Astrocyte (in vitro differentiated cells and primary cell): ENCODE measurements at regions not wholly inside any gene's neighbourhood (a gene's known extent, or its start where the extent isn't known, plus 50 kb on each side); places are given as distances from the start of the nearest gene placed in this dataset.

ENCODE experiments used
- DNase-seq: peaks from one replicate; pipeline ENCODE4 v3.0.0-alpha.2; 2010; ENCODE audit warnings: low read depth
- FAIRE-seq: peaks from 2 replicates; lab custom pipeline; 2011; peaks lifted over from hg19 to GRCh38; lab: Jason Lieb, UNC
- H2AFZ ChIP-seq: 2 replicates; pipeline ENCODE4 v1.6.0; 2012; ENCODE audit warnings: low read depth, low read length, inconsistent platforms
- H3K27ac ChIP-seq: 2 replicates; pipeline ENCODE4 v1.5.1; 2011; ENCODE audit warnings: low read depth, low read length, inconsistent platforms
- H3K27me3 ChIP-seq: 2 replicates; pipeline ENCODE4 v1.6.0; 2011; ENCODE audit warnings: low read length, inconsistent platforms; ENCODE audit not compliant: insufficient read depth
- H3K36me3 ChIP-seq: 2 replicates; pipeline ENCODE4 v1.5.1; 2011; ENCODE audit warnings: low read length, inconsistent platforms; ENCODE audit not compliant: insufficient read depth
- H3K4me1 ChIP-seq: 2 replicates; pipeline ENCODE4 v1.5.1; 2011; ENCODE audit warnings: low read length, inconsistent platforms; ENCODE audit not compliant: insufficient read depth
- H3K4me2 ChIP-seq: 2 replicates; pipeline ENCODE4 v1.6.0; 2012; ENCODE audit warnings: low read length, inconsistent platforms
- H3K4me3 ChIP-seq: 2 replicates; pipeline ENCODE4 v1.5.1; 2011; ENCODE audit warnings: low read depth, mild to moderate bottlenecking, low read length, inconsistent platforms; ENCODE audit not compliant: insufficient read depth
- H3K79me2 ChIP-seq: 2 replicates; pipeline ENCODE4 v1.6.0; 2012; ENCODE audit warnings: mild to moderate bottlenecking, low read length, inconsistent platforms; ENCODE audit not compliant: insufficient read depth
- H3K9ac ChIP-seq: 2 replicates; pipeline ENCODE4 v1.6.0; 2012; ENCODE audit warnings: mild to moderate bottlenecking, low read length, inconsistent platforms
- H3K9me3 ChIP-seq: 2 replicates; pipeline ENCODE4 v1.5.1; 2012; ENCODE audit warnings: low read depth, mild to moderate bottlenecking, low read length, inconsistent platforms; ENCODE audit not compliant: insufficient read depth
- H4K20me1 ChIP-seq: 2 replicates; pipeline ENCODE4 v1.6.0; 2012; ENCODE audit warnings: low read length, inconsistent platforms; ENCODE audit not compliant: insufficient read depth
- H3K27ac Mint-ChIP-seq: one replicate; pipeline ENCODE4 v1.8.0; 2021; ENCODE audit warnings: mild to moderate bottlenecking, mixed read lengths; ENCODE audit not compliant: unreplicated experiment
- H3K27me3 Mint-ChIP-seq: one replicate; pipeline ENCODE4 v1.8.0; 2021; ENCODE audit warnings: low read depth, mixed read lengths; ENCODE audit not compliant: unreplicated experiment
- H3K36me3 Mint-ChIP-seq: one replicate; pipeline ENCODE4 v1.8.0; 2021; ENCODE audit warnings: low read depth, mixed read lengths; ENCODE audit not compliant: unreplicated experiment
- H3K4me1 Mint-ChIP-seq: one replicate; pipeline ENCODE4 v1.8.0; 2021; ENCODE audit warnings: low read depth, mixed read lengths; ENCODE audit not compliant: unreplicated experiment
- H3K4me3 Mint-ChIP-seq: one replicate; pipeline ENCODE4 v1.8.0; 2021; ENCODE audit warnings: mild to moderate bottlenecking, moderate library complexity, mixed read lengths; ENCODE audit not compliant: unreplicated experiment
- H3K9me3 Mint-ChIP-seq: one replicate; pipeline ENCODE4 v1.8.0; 2021; ENCODE audit warnings: mild to moderate bottlenecking, mixed read lengths; ENCODE audit not compliant: unreplicated experiment
- EZH2 ChIP-seq: IDR thresholded peaks from 2 replicates; pipeline ENCODE4 v1.6.1; 2012; ENCODE audit warnings: mild to moderate bottlenecking, low read length, inconsistent platforms; ENCODE audit not compliant: insufficient read depth
- TF ChIP-seq, protein P1 (sequence below): IDR thresholded peaks from 2 replicates; pipeline ENCODE4 v1.5.1; 2011; ENCODE audit warnings: low read depth, mild to moderate bottlenecking, inconsistent platforms, low read length, moderate library complexity; ENCODE audit not compliant: insufficient read depth

DNA sequence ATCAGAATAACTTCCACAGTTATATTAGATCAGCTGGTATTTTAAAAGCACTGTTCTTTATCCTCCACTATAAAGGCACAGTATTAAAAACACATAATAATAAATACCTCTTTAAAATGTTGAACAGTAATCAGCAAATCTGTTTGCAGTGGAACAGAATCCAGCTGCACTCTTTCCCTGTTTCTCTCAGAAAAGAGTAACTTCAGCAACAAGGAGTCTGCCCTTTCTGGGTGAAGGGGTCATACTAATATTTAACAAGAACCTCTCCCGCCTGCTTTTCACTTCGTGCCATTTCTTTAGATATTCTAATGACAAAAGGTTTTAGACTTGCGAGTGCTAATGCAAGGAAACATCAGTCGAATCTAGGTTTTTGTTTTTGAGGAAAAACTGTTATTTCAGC, 194.2 kb upstream of the FMN2 start:
- no peak overlapping the region for H3K27ac ChIP-seq
- no peaks in the 10 kb centered on the region for H3K36me3 Mint-ChIP-seq
- H3K9ac ChIP-seq = no peak overlapping the region
- H3K27ac Mint-ChIP-seq = no peak overlapping the region
- no peaks in the 10 kb centered on the region for H3K79me2 ChIP-seq
- H3K27me3 Mint-ChIP-seq = no peaks in the 10 kb centered on the region
- no peaks in the 10 kb centered on the region for H3K27me3 ChIP-seq
- peaks cover 1% of the 10 kb centered on the region for H3K4me1 Mint-ChIP-seq
- no peaks in the 10 kb centered on the region for H3K36me3 ChIP-seq
- FAIRE-seq (no peak), DNase-seq (no peak)
- no peaks in the 10 kb centered on the region for H4K20me1 ChIP-seq
- TF ChIP-seq, protein P1, sequence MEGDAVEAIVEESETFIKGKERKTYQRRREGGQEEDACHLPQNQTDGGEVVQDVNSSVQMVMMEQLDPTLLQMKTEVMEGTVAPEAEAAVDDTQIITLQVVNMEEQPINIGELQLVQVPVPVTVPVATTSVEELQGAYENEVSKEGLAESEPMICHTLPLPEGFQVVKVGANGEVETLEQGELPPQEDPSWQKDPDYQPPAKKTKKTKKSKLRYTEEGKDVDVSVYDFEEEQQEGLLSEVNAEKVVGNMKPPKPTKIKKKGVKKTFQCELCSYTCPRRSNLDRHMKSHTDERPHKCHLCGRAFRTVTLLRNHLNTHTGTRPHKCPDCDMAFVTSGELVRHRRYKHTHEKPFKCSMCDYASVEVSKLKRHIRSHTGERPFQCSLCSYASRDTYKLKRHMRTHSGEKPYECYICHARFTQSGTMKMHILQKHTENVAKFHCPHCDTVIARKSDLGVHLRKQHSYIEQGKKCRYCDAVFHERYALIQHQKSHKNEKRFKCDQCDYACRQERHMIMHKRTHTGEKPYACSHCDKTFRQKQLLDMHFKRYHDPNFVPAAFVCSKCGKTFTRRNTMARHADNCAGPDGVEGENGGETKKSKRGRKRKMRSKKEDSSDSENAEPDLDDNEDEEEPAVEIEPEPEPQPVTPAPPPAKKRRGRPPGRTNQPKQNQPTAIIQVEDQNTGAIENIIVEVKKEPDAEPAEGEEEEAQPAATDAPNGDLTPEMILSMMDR = no peak
- TF ChIP-seq EZH2 = no peak
- H2AFZ ChIP-seq = no peak overlapping the region
- peaks cover 2% of the 10 kb centered on the region for H3K9me3 ChIP-seq
- no peaks in the 10 kb centered on the region for H3K4me1 ChIP-seq
- H3K4me3 Mint-ChIP-seq = no peak overlapping the region
- H3K4me3 ChIP-seq = no peak overlapping the region
- H3K9me3 Mint-ChIP-seq = no peaks in the 10 kb centered on the region
- H3K4me2 ChIP-seq = no peak overlapping the region

DNA sequence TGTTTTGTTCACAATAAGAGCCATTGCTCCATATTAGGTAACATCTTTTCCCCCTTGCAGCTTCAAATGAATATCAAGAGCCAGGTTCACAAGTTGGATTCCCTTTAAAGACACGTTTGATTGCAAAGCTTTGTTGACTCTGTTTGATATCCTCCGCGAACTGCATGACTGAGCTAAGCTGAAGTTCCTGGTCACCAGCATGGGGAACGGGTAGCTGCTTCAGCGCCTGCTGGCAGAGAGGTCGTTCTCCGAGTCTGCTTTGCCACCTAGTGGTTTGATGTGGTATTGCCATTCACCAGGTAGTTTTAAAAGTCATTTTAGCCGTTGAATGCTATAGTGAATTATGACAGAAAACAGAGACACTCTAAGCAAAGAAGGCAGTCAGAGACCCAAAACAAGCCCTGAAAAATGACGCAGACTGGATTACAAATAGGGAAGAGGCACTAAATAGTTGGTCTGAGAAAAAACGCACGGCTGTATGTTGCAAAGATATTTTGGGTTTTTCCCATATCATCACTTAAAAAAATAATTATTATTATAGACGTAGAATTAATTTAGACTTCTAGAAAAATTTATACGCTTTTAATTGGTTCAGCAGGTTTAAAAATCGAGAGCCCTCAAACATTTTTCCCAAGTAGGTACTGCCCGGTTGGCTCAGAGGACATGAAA, 193.5 kb upstream of the FMN2 start:
- H3K9me3 ChIP-seq = peaks cover 2% of the 10 kb centered on the region
- no peaks in the 10 kb centered on the region for H4K20me1 ChIP-seq
- FAIRE-seq = peak; percentile 89
- no peak overlapping the region for H3K9ac ChIP-seq
- H3K27ac ChIP-seq = no peak overlapping the region
- H3K27me3 ChIP-seq = no peaks in the 10 kb centered on the region
- no peaks in the 10 kb centered on the region for H3K36me3 Mint-ChIP-seq
- peak overlapping the region; percentile 64 for H2AFZ ChIP-seq
- H3K4me2 ChIP-seq = peak overlapping the region; percentile 65
- H3K9me3 Mint-ChIP-seq = no peaks in the 10 kb centered on the region
- no peaks in the 10 kb centered on the region for H3K4me1 Mint-ChIP-seq
- no peaks in the 10 kb centered on the region for H3K36me3 ChIP-seq
- peak; percentile 57 for DNase-seq
- no peaks in the 10 kb centered on the region for H3K27me3 Mint-ChIP-seq
- no peak overlapping the region for H3K4me3 ChIP-seq
- TF ChIP-seq EZH2 = no peak
- TF ChIP-seq, protein P1 = peak; percentile 99
- H3K4me1 ChIP-seq = no peaks in the 10 kb centered on the region
- H3K79me2 ChIP-seq = no peaks in the 10 kb centered on the region
- H3K27ac Mint-ChIP-seq = peak overlapping the region; percentile 21
- peak overlapping the region; percentile 48 for H3K4me3 Mint-ChIP-seq

DNA sequence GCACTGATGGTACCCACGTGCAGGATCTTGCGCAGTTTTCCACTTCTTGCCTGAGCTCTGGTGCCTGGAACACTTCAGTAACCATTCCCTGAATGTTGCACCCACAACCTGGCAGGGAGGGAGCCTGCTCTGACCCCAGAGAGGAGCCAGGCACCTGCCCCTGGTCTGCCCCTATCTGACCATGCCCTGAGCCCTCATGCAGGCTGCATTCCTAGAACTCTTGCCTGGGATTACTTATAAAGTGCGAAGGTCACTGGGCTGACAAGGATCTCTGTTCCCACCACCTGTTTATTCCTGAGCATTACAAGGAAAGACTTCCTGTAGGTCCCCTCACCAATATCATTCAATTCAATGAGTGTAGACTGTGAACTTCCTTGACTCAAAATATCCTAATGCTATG, 191.9 kb upstream of the FMN2 start:
- Mint-ChIP-seq H3K27ac (no peak overlapping the region), H3K4me3 (no peak overlapping the region), H3K9me3 (no peaks in the 10 kb centered on the region), H3K36me3 (no peaks in the 10 kb centered on the region), H3K4me1 (no peaks in the 10 kb centered on the region), H3K27me3 (no peaks in the 10 kb centered on the region)
- Histone ChIP-seq H3K79me2 (no peaks in the 10 kb centered on the region), H2AFZ (no peak overlapping the region), H3K9ac (no peak overlapping the region), H3K4me1 (no peaks in the 10 kb centered on the region), H3K36me3 (no peaks in the 10 kb centered on the region), H3K9me3 (peaks cover 2% of the 10 kb centered on the region), H4K20me1 (no peaks in the 10 kb centered on the region), H3K4me2 (no peak overlapping the region), H3K4me3 (no peak overlapping the region), H3K27ac (no peak overlapping the region), H3K27me3 (no peaks in the 10 kb centered on the region)
- FAIRE-seq (no peak), DNase-seq (no peak)
- TF ChIP-seq, protein P1 = no peak
- no peak for TF ChIP-seq EZH2
